GM23338 (cell line): ENCODE measurements at regions not wholly inside any gene's neighbourhood (a gene's known extent, or its start where the extent isn't known, plus 50 kb on each side); places are given as distances from the start of the nearest gene placed in this dataset.

ENCODE experiments used
- ATAC-seq: fragments of 200-7000 bp; cut with Tn5 transposase; 3 replicates; pipeline ENCODE4 v1.9.1; 2020
- DNase-seq: peaks from one replicate; pipeline ENCODE4 v3.0.0-alpha.2; 2015; ENCODE audit warnings: low spot score
- H2AFZ ChIP-seq: fragments of 200-600 bp; sonication (generic); 2 replicates; pipeline ENCODE4 v1.8.0; 2016; ENCODE audit warnings: antibody characterized with exemption, mild to moderate bottlenecking, moderate library complexity
- H3F3A ChIP-seq: fragments of 200-600 bp; sonication (generic); replicated peaks from 2 replicates; pipeline ENCODE4 v1.8.0; 2017; ENCODE audit warnings: antibody characterized with exemption, mixed run types, low read depth
- H3K27ac ChIP-seq: fragments of 200-600 bp; sonication (generic); 2 replicates; pipeline ENCODE4 v1.6.1; 2016; ENCODE audit warnings: low read depth
- H3K27me3 ChIP-seq: fragments of 200-600 bp; sonication (generic); 2 replicates; pipeline ENCODE4 v1.8.0; 2016; ENCODE audit warnings: mild to moderate bottlenecking, mixed run types, moderate library complexity; ENCODE audit not compliant: insufficient read depth
- H3K36me3 ChIP-seq: fragments of 200-600 bp; sonication (generic); 2 replicates; pipeline ENCODE4 v1.8.0; 2016; ENCODE audit warnings: mild to moderate bottlenecking; ENCODE audit not compliant: insufficient read depth
- H3K4me1 ChIP-seq: fragments of 200-600 bp; sonication (generic); 2 replicates; pipeline ENCODE4 v1.8.0; 2016; ENCODE audit warnings: mild to moderate bottlenecking, moderate library complexity; ENCODE audit not compliant: insufficient read depth
- H3K4me2 ChIP-seq: fragments of 200-600 bp; sonication (generic); 2 replicates; pipeline ENCODE4 v1.7.1; 2017; ENCODE audit warnings: mixed run types
- H3K4me3 ChIP-seq: fragments of 200-600 bp; sonication (generic); 2 replicates; pipeline ENCODE4 v1.6.1; 2016; ENCODE audit warnings: mixed run types
- H3K79me2 ChIP-seq: fragments of 200-600 bp; sonication (generic); replicated peaks from 2 replicates; pipeline ENCODE4 v1.8.0; 2017; ENCODE audit warnings: mild to moderate bottlenecking; ENCODE audit not compliant: insufficient read depth
- H3K9me2 ChIP-seq: fragments of 200-600 bp; sonication (generic); 2 replicates; pipeline ENCODE4 v1.8.0; 2017; ENCODE audit not compliant: insufficient read depth
- H4K20me1 ChIP-seq: fragments of 200-600 bp; sonication (generic); replicated peaks from 2 replicates; pipeline ENCODE4 v1.8.0; 2017; ENCODE audit warnings: mild to moderate bottlenecking; ENCODE audit not compliant: insufficient read depth
- H3K27ac Mint-ChIP-seq: 2 replicates; pipeline ENCODE4 v1.8.0; 2020; ENCODE audit warnings: inconsistent platforms, mild to moderate bottlenecking, moderate library complexity, mixed read lengths
- H3K27me3 Mint-ChIP-seq: 3 replicates; pipeline ENCODE4 v1.8.0; 2022; ENCODE audit warnings: low read depth, mild to moderate bottlenecking, moderate library complexity, mixed read lengths, inconsistent platforms; ENCODE audit not compliant: insufficient read depth, poor library complexity
- H3K36me3 Mint-ChIP-seq: 3 replicates; pipeline ENCODE4 v1.8.0; 2021; ENCODE audit warnings: low read depth, mild to moderate bottlenecking, inconsistent platforms, moderate library complexity, mixed read lengths
- H3K4me1 Mint-ChIP-seq: 3 replicates; pipeline ENCODE4 v1.8.0; 2020; ENCODE audit warnings: mild to moderate bottlenecking, inconsistent platforms, mixed read lengths
- H3K4me3 Mint-ChIP-seq: 3 replicates; pipeline ENCODE4 v1.8.0; 2021; ENCODE audit warnings: moderate library complexity, mild to moderate bottlenecking, inconsistent platforms, mixed read lengths
- H3K9me3 Mint-ChIP-seq: 3 replicates; pipeline ENCODE4 v1.8.0; 2020; ENCODE audit warnings: moderate library complexity, mild to moderate bottlenecking, inconsistent platforms, mixed read lengths
- CTCF ChIP-seq, 2 experiments: fragments of 200-600 bp in 1 of 2; sonication (generic) in 1 of 2; conservative IDR thresholded peaks; 2 replicates each; pipeline versions ENCODE4 v1.5.1 to v1.6.1; 2016 to 2017; ENCODE audit warnings: antibody characterized with exemption in 2 of 2, low read depth in 2 of 2, mild to moderate bottlenecking in 2 of 2, moderate library complexity in 1 of 2
- EZH2 ChIP-seq: fragments of 200-600 bp; sonication (generic); IDR thresholded peaks from one replicate; pipeline ENCODE4 v1.8.0; 2017; ENCODE audit warnings: antibody characterized with exemption, mild to moderate bottlenecking, low read depth; ENCODE audit not compliant: unreplicated experiment
- EZH2phosphoT487 ChIP-seq: fragments of 200-600 bp; sonication (generic); IDR thresholded peaks from one replicate; pipeline ENCODE4 v1.8.1; 2018; ENCODE audit warnings: antibody characterized with exemption; ENCODE audit not compliant: unreplicated experiment
- NANOG ChIP-seq: IDR thresholded peaks from 2 replicates; pipeline ENCODE4 v1.6.1; 2016; ENCODE audit warnings: antibody characterized with exemption, borderline replicate concordance
- POLR2AphosphoS5 ChIP-seq: IDR thresholded peaks from 2 replicates; pipeline ENCODE4 v1.6.1; 2016; ENCODE audit warnings: antibody characterized with exemption, low read depth
- STAT1 ChIP-seq: IDR thresholded peaks from one replicate; pipeline ENCODE4 v1.6.1; 2016; ENCODE audit warnings: antibody characterized with exemption; ENCODE audit not compliant: unreplicated experiment
- ZNF114 ChIP-seq: fragments of 250-450 bp; sonication (Bioruptor Pico); IDR thresholded peaks from 2 replicates; pipeline ENCODE4 v1.5.0; 2020; ENCODE audit warnings: mild to moderate bottlenecking, moderate library complexity
- ZNF331 ChIP-seq: fragments of 250-450 bp; sonication (Bioruptor Pico); IDR thresholded peaks from 2 replicates; pipeline ENCODE4 v1.5.0; 2020; ENCODE audit warnings: low read depth, mild to moderate bottlenecking, moderate library complexity
- ZNF462 ChIP-seq: fragments of 250-450 bp; sonication (Bioruptor Pico); IDR thresholded peaks from 2 replicates; pipeline ENCODE4 v1.5.0; 2020; ENCODE audit warnings: mild to moderate bottlenecking, moderate library complexity
- TF ChIP-seq, protein P1 (sequence below): IDR thresholded peaks from 2 replicates; pipeline ENCODE4 v1.6.1; 2016; ENCODE audit warnings: antibody characterized with exemption
- TF ChIP-seq, protein P2 (sequence below): IDR thresholded peaks from one replicate; pipeline ENCODE4 v1.6.1; 2018; ENCODE audit warnings: antibody characterized with exemption; ENCODE audit not compliant: unreplicated experiment

GRCh38 chr5:63233911-63234310, 655.3 kb downstream of the LRRC70 start:
- ATAC-seq, result no peak

More at GRCh38 chr5:63233911-63234310, 655.3 kb downstream of the LRRC70 start:
- Histone ChIP-seq H4K20me1 (no peaks in the 10 kb centered on the region), H3K4me1 (no peaks in the 10 kb centered on the region), H3K27me3 (no peaks in the 10 kb centered on the region), H3K79me2 (no peaks in the 10 kb centered on the region), H3K36me3 (no peaks in the 10 kb centered on the region), H3K4me3 (no peak overlapping the region), H3F3A (no peaks in the 10 kb centered on the region), H2AFZ (peak overlapping the region; percentile 8; the same call in 1 of the 2 replicates), H3K4me2 (no peak overlapping the region), H3K9me2 (no peaks in the 10 kb centered on the region), H3K27ac (no peak overlapping the region)
- Mint-ChIP-seq H3K27ac (no peak overlapping the region), H3K4me1 (peaks cover 4% of the 10 kb centered on the region; the same call in 2 of the 3 replicates), H3K9me3 (no peaks in the 10 kb centered on the region), H3K36me3 (no peaks in the 10 kb centered on the region), H3K27me3 (peaks cover 2% of the 10 kb centered on the region), H3K4me3 (no peak overlapping the region)
- no peak for TF ChIP-seq STAT1
- no peak for TF ChIP-seq CTCF (conservative IDR thresholded peaks at IDR 0.05; ENCODE audit: low read depth in 2 of 2)
- no peak for TF ChIP-seq NANOG
- TF ChIP-seq ZNF462, result no peak
- TF ChIP-seq POLR2AphosphoS5, result no peak
- TF ChIP-seq EZH2, result no peak
- TF ChIP-seq, protein P1, sequence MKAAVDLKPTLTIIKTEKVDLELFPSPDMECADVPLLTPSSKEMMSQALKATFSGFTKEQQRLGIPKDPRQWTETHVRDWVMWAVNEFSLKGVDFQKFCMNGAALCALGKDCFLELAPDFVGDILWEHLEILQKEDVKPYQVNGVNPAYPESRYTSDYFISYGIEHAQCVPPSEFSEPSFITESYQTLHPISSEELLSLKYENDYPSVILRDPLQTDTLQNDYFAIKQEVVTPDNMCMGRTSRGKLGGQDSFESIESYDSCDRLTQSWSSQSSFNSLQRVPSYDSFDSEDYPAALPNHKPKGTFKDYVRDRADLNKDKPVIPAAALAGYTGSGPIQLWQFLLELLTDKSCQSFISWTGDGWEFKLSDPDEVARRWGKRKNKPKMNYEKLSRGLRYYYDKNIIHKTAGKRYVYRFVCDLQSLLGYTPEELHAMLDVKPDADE, result no peak
- TF ChIP-seq ZNF114 (CRISPR knock-in tag), result no peak
- no peak for TF ChIP-seq EZH2phosphoT487
- TF ChIP-seq, protein P2, sequence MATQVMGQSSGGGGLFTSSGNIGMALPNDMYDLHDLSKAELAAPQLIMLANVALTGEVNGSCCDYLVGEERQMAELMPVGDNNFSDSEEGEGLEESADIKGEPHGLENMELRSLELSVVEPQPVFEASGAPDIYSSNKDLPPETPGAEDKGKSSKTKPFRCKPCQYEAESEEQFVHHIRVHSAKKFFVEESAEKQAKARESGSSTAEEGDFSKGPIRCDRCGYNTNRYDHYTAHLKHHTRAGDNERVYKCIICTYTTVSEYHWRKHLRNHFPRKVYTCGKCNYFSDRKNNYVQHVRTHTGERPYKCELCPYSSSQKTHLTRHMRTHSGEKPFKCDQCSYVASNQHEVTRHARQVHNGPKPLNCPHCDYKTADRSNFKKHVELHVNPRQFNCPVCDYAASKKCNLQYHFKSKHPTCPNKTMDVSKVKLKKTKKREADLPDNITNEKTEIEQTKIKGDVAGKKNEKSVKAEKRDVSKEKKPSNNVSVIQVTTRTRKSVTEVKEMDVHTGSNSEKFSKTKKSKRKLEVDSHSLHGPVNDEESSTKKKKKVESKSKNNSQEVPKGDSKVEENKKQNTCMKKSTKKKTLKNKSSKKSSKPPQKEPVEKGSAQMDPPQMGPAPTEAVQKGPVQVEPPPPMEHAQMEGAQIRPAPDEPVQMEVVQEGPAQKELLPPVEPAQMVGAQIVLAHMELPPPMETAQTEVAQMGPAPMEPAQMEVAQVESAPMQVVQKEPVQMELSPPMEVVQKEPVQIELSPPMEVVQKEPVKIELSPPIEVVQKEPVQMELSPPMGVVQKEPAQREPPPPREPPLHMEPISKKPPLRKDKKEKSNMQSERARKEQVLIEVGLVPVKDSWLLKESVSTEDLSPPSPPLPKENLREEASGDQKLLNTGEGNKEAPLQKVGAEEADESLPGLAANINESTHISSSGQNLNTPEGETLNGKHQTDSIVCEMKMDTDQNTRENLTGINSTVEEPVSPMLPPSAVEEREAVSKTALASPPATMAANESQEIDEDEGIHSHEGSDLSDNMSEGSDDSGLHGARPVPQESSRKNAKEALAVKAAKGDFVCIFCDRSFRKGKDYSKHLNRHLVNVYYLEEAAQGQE, result no peak
- no peak for TF ChIP-seq ZNF331
- no peak for DNase-seq
